HCT116 (cell line): ENCODE measurements at regions not wholly inside any gene's neighbourhood (a gene's known extent, or its start where the extent isn't known, plus 50 kb on each side); places are given as distances from the start of the nearest gene placed in this dataset.

Experiments used
- CTCF ChIP-seq, 3 experiments: fragments of 200-600 bp in 1 of 3; sonication (generic) in 1 of 3; IDR thresholded peaks in 2 of 3; conservative IDR thresholded peaks in 1 of 3; 2 replicates each; pipeline ENCODE4 v1.5.1; 2012 to 2017; ENCODE audit warnings: low read depth in 2 of 3, low read length in 2 of 3, antibody characterized with exemption in 1 of 3, borderline replicate concordance in 1 of 3, control low read depth in 1 of 3, mild to moderate bottlenecking in 1 of 3, mixed read lengths in 1 of 3, mixed run types in 1 of 3, moderate library complexity in 1 of 3; ENCODE audit not compliant: insufficient read depth in 1 of 3
- FOSL1 ChIP-seq: IDR thresholded peaks from 2 replicates; pipeline ENCODE4 v1.6.1; 2012; ENCODE audit warnings: low read depth
- POLR2AphosphoS5 ChIP-seq: IDR thresholded peaks from 2 replicates; pipeline ENCODE4 v1.6.1; 2011; ENCODE audit warnings: mild to moderate bottlenecking, low read depth, low read length, moderate library complexity
- REST ChIP-seq: IDR thresholded peaks from 2 replicates; pipeline ENCODE4 v1.6.1; 2012; ENCODE audit warnings: low read depth
- YY1 ChIP-seq: IDR thresholded peaks from 2 replicates; pipeline ENCODE4 v1.6.1; 2011; ENCODE audit warnings: low read length, low read depth, moderate library complexity, mild to moderate bottlenecking; ENCODE audit not compliant: insufficient replicate concordance; ENCODE audit errors: extremely low read depth

DNA sequence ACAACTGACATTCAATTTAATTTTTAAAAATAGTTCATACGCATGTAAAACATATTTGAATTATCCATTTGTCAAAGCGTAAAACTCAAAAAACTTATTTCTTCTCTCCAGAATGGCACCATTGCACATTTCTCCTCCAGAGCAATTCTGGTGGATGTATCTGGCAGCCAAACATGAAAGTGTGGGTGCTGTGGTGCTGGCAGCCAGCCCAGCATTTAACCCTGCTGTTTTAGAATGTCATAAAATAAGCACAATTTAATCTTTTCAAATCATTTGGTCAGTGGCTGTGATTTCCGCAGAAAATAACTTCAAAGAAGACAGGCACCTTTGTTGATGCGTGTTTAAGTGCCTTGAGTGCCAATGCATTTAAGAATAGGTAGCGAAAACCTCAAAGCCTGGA is 302.7 kb upstream of the MEOX2 start:
- TF ChIP-seq POLR2AphosphoS5 (no peak), CTCF (IDR thresholded peaks at IDR 0.05 in 2 of 3, conservative IDR thresholded peaks at IDR 0.05 in 1 of 3; ENCODE audit: borderline replicate concordance in 1 of 3, insufficient read depth in 1 of 3, low read depth in 2 of 3, low read length in 2 of 3) (no peak), REST (no peak), FOSL1 (no peak), YY1 (no peak)
